PC-3 (cell line): ENCODE measurements at regions not wholly inside any gene's neighbourhood (a gene's known extent, or its start where the extent isn't known, plus 50 kb on each side); places are given as distances from the start of the nearest gene placed in this dataset.

Experiments
- CTCF ChIP-seq: fragments of 300-600 bp; sonication (generic); conservative IDR thresholded peaks from 2 replicates; pipeline ENCODE4 v1.5.1; 2017; ENCODE audit warnings: antibody characterized with exemption, low read depth, mild to moderate bottlenecking, low read length
- EZH2phosphoT487 ChIP-seq: fragments of 300-600 bp; sonication (generic); IDR thresholded peaks from 2 replicates; pipeline ENCODE4 v1.6.1; 2018; ENCODE audit warnings: mild to moderate bottlenecking, antibody characterized with exemption, low read length, borderline replicate concordance

GRCh38 chr17:56718515-56718914, 115.2 kb downstream of the C17orf67 start:
- TF ChIP-seq CTCF (no peak), EZH2phosphoT487 (no peak)
